Effector memory CD4-positive, alpha-beta T cell (primary cell): ENCODE measurements at regions not wholly inside any gene's neighbourhood (a gene's known extent, or its start where the extent isn't known, plus 50 kb on each side); places are given as distances from the start of the nearest gene placed in this dataset.

Experiments
- DNase-seq, 3 donors: peaks; one replicate each; pipeline ENCODE4 v3.0.0-alpha.2; 2020
- H3K27ac ChIP-seq: 2 replicates; pipeline ENCODE4 v1.7.0; 2013; ENCODE audit warnings: mild to moderate bottlenecking, low read length, moderate library complexity; ENCODE audit not compliant: insufficient read depth, poor library complexity, severe bottlenecking
- H3K27me3 ChIP-seq: replicated peaks from 2 replicates; pipeline ENCODE4 v1.7.0; 2013; ENCODE audit warnings: mild to moderate bottlenecking, low read length; ENCODE audit not compliant: insufficient read depth, control insufficient read depth, poor library complexity, severe bottlenecking
- H3K36me3 ChIP-seq: 2 replicates; pipeline ENCODE4 v1.7.0; 2013; ENCODE audit warnings: mild to moderate bottlenecking, low read length, moderate library complexity; ENCODE audit not compliant: control insufficient read depth, insufficient read depth
- H3K4me1 ChIP-seq: 2 replicates; pipeline ENCODE4 v1.7.0; 2013; ENCODE audit warnings: low read length, mild to moderate bottlenecking; ENCODE audit not compliant: control insufficient read depth, insufficient read depth, poor library complexity, severe bottlenecking
- H3K4me3 ChIP-seq: 2 replicates; pipeline ENCODE4 v1.7.0; 2013; ENCODE audit warnings: low read length, low read depth, mild to moderate bottlenecking; ENCODE audit not compliant: insufficient read depth, poor library complexity, severe bottlenecking
- H3K9me3 ChIP-seq: 2 replicates; pipeline ENCODE4 v1.7.0; 2013; ENCODE audit warnings: mild to moderate bottlenecking, low read length, moderate library complexity; ENCODE audit not compliant: control insufficient read depth

GRCh38 chr4:138910914-138911336 lies 104.7 kb upstream of the NOCT start:
- H3K4me3 ChIP-seq, result no peak overlapping the region
- no peaks in the 10 kb centered on the region for H3K36me3 ChIP-seq
- no peak overlapping the region for H3K27ac ChIP-seq
- DNase-seq, result no peak
- H3K4me1 ChIP-seq, result no peaks in the 10 kb centered on the region
- no peaks in the 10 kb centered on the region for H3K9me3 ChIP-seq
- no peaks in the 10 kb centered on the region for H3K27me3 ChIP-seq

- H3K27me3 ChIP-seq, result no peaks in the 10 kb centered on the region
- H3K4me3 ChIP-seq, result no peak overlapping the region
- no peaks in the 10 kb centered on the region for H3K9me3 ChIP-seq
- H3K27ac ChIP-seq, result no peak overlapping the region
- no peak for DNase-seq
- no peaks in the 10 kb centered on the region for H3K4me1 ChIP-seq
- H3K36me3 ChIP-seq, result no peaks in the 10 kb centered on the region
Observed at GRCh38 chr4:138910195-138910913, 105.2 kb upstream of the NOCT start.

- H3K4me3 ChIP-seq, result no peak overlapping the region
- no peak overlapping the region for H3K27ac ChIP-seq
- H3K36me3 ChIP-seq, result no peaks in the 10 kb centered on the region
- H3K27me3 ChIP-seq, result no peaks in the 10 kb centered on the region
- H3K9me3 ChIP-seq, result no peaks in the 10 kb centered on the region
- DNase-seq, result no peak
- no peaks in the 10 kb centered on the region for H3K4me1 ChIP-seq
Observed at GRCh38 chr4:138909587-138909986, 106.0 kb upstream of the NOCT start.

GRCh38 chr4:138908134-138908533 lies 107.4 kb upstream of the NOCT start:
- no peak for DNase-seq
- Histone ChIP-seq H3K36me3 (no peaks in the 10 kb centered on the region), H3K9me3 (no peaks in the 10 kb centered on the region), H3K4me3 (no peak overlapping the region), H3K4me1 (no peaks in the 10 kb centered on the region), H3K27ac (no peak overlapping the region), H3K27me3 (no peaks in the 10 kb centered on the region)

GRCh38 chr4:138907174-138907573 lies 108.4 kb upstream of the NOCT start:
- no peaks in the 10 kb centered on the region for H3K9me3 ChIP-seq
- no peaks in the 10 kb centered on the region for H3K4me1 ChIP-seq
- H3K27me3 ChIP-seq, result no peaks in the 10 kb centered on the region
- H3K4me3 ChIP-seq, result no peak overlapping the region
- DNase-seq, result no peak
- no peak overlapping the region for H3K27ac ChIP-seq
- no peaks in the 10 kb centered on the region for H3K36me3 ChIP-seq

- H3K4me1 ChIP-seq, result no peaks in the 10 kb centered on the region
- H3K36me3 ChIP-seq, result no peaks in the 10 kb centered on the region
- H3K27me3 ChIP-seq, result no peaks in the 10 kb centered on the region
- DNase-seq, result no peak
- H3K4me3 ChIP-seq, result no peak overlapping the region
- H3K9me3 ChIP-seq, result no peaks in the 10 kb centered on the region
- no peak overlapping the region for H3K27ac ChIP-seq
Observed at GRCh38 chr4:138904793-138905192, 110.8 kb upstream of the NOCT start.

- no peaks in the 10 kb centered on the region for H3K27me3 ChIP-seq
- H3K4me1 ChIP-seq, result no peaks in the 10 kb centered on the region
- H3K9me3 ChIP-seq, result no peaks in the 10 kb centered on the region
- H3K36me3 ChIP-seq, result no peaks in the 10 kb centered on the region
- DNase-seq, result no peak
- no peak overlapping the region for H3K4me3 ChIP-seq
- H3K27ac ChIP-seq, result no peak overlapping the region
Observed at GRCh38 chr4:138903185-138903584, 112.4 kb upstream of the NOCT start.

- H3K36me3 ChIP-seq, result no peaks in the 10 kb centered on the region
- no peak for DNase-seq
Observed at GRCh38 chr4:138902705-138903104, 112.9 kb upstream of the NOCT start.

GRCh38 chr4:138901177-138901576 lies 114.4 kb upstream of the NOCT start:
- no peaks in the 10 kb centered on the region for H3K4me1 ChIP-seq
- no peak overlapping the region for H3K27ac ChIP-seq
- no peaks in the 10 kb centered on the region for H3K9me3 ChIP-seq
- DNase-seq, result no peak
- H3K27me3 ChIP-seq, result no peaks in the 10 kb centered on the region
- no peaks in the 10 kb centered on the region for H3K36me3 ChIP-seq
- H3K4me3 ChIP-seq, result no peak overlapping the region

More at GRCh38 chr4:138902705-138903104, 112.9 kb upstream of the NOCT start:
- Histone ChIP-seq H3K27me3 (no peaks in the 10 kb centered on the region), H3K4me3 (no peak overlapping the region), H3K27ac (no peak overlapping the region), H3K9me3 (no peaks in the 10 kb centered on the region), H3K4me1 (no peaks in the 10 kb centered on the region)

GRCh38 chr4:138899999-138900398 lies 115.6 kb upstream of the NOCT start:
- Histone ChIP-seq H3K4me1 (no peaks in the 10 kb centered on the region), H3K36me3 (no peaks in the 10 kb centered on the region), H3K9me3 (no peaks in the 10 kb centered on the region), H3K4me3 (no peak overlapping the region), H3K27ac (no peak overlapping the region), H3K27me3 (no peaks in the 10 kb centered on the region)
- no peak for DNase-seq
